ENCODE measurements at regions not wholly inside any gene's neighbourhood (a gene's known extent, or its start where the extent isn't known, plus 50 kb on each side); places are given as distances from the start of the nearest gene placed in this dataset.

DNA sequence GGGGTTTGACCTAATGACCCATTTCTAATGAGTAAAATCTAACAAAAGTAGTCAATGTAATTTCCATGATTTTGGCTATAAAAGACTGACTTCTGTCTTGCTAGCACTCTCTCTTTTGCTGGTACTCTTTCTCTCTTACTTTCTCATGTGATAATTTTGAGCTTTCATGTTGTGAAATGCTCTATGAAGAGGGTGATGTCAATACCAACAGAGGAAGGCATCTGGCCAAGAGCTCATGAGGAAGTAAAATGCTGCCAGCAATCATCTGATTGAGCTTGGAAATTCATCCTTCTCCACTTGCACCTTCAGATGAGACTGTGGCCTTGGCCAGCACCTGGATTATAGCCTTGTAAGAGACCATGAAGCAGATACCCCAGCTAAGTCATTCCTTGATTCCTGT lies 347.7 kb downstream of the HS3ST1 start:
- no peak for ATAC-seq
- H3K36me3 ChIP-seq, result no peaks in the 10 kb centered on the region
- intact Hi-C loops (cut with DNase I; ENCODE audit: low total_unique reads) (no loop called here), in situ Hi-C loops (cut with MboI; ENCODE audit: low sequenced_read_pairs in 4 of 4) (no loop called here)
- no peaks in the 10 kb centered on the region for H3K4me1 ChIP-seq
- H3K27me3 ChIP-seq, result no peaks in the 10 kb centered on the region
- no peak overlapping the region for H3K4me3 ChIP-seq
- no peak for DNase-seq
- TF ChIP-seq POLR2A (IDR thresholded peaks at IDR 0.05) (no peak), CTCF (IDR thresholded peaks at IDR 0.05 in 4 of 5, conservative IDR thresholded peaks at IDR 0.05 in 1 of 5) (no peak)
- H3K27ac ChIP-seq, result no peak overlapping the region
- H3K9me3 ChIP-seq, result no peaks in the 10 kb centered on the region

- no peak for TF ChIP-seq CTCF (IDR thresholded peaks at IDR 0.05 in 4 of 5, conservative IDR thresholded peaks at IDR 0.05 in 1 of 5)
- no peak for TF ChIP-seq POLR2A (IDR thresholded peaks at IDR 0.05)
Observed at GRCh38 chr4:11079171-11079570, 349.5 kb downstream of the HS3ST1 start.

DNA sequence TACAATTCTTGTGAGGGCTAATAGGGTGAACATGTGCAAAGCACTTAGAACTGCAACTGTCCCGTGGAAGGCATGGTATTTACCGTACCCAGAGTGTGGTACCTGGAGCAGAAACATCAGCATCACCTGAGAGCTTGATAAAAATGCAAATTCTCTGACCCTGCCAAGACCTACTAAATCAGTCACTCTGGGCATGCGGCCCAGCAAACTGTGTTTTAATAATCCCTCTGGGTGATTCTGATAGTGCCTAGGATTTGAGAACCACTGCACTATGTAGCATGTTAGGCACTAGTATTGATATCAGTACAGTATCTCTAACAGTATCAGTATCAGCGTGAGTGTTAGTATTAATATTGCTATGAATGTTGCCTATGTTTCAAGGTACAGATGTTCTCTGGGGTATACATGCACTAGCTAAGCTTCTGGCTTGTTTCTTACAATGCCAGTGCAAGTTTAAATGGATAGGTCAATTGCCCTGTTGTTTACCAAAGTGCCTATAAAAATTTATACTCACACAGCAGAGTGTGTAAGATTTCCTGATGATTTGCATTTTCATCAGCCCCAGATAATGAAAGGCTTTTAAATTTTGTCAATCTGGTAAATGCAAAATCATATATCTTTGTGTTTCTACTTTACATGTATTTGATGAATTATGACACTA lies 354.0 kb downstream of the HS3ST1 start:
- H3K4me3 ChIP-seq, result no peak overlapping the region
- no peak for TF ChIP-seq CTCF (IDR thresholded peaks at IDR 0.05 in 4 of 5, conservative IDR thresholded peaks at IDR 0.05 in 1 of 5)
- no peak for TF ChIP-seq POLR2A (IDR thresholded peaks at IDR 0.05)
- H3K27ac ChIP-seq, result no peak overlapping the region
- ATAC-seq (no peak), DNase-seq (no peak)
- H3K36me3 ChIP-seq, result no peaks in the 10 kb centered on the region
- in situ Hi-C loops (cut with MboI; ENCODE audit: low sequenced_read_pairs in 4 of 4) (no loop called here), intact Hi-C loops (cut with DNase I; ENCODE audit: low total_unique reads) (no loop called here)
- no peaks in the 10 kb centered on the region for H3K9me3 ChIP-seq
- no peaks in the 10 kb centered on the region for H3K4me1 ChIP-seq
- no peaks in the 10 kb centered on the region for H3K27me3 ChIP-seq

More at GRCh38 chr4:11079171-11079570, 349.5 kb downstream of the HS3ST1 start:
- no peaks in the 10 kb centered on the region for H3K36me3 ChIP-seq
- intact Hi-C loops (cut with DNase I; ENCODE audit: low total_unique reads) (no loop called here), in situ Hi-C loops (cut with MboI; ENCODE audit: low sequenced_read_pairs in 4 of 4) (no loop called here)
- DNase-seq, result no peak
- H3K9me3 ChIP-seq, result no peaks in the 10 kb centered on the region
- H3K27me3 ChIP-seq, result no peaks in the 10 kb centered on the region
- peak in 1 of 2 donors; percentile 45 for ATAC-seq
- H3K4me1 ChIP-seq, result no peaks in the 10 kb centered on the region
- H3K27ac ChIP-seq, result no peak overlapping the region
- no peak overlapping the region for H3K4me3 ChIP-seq

DNA sequence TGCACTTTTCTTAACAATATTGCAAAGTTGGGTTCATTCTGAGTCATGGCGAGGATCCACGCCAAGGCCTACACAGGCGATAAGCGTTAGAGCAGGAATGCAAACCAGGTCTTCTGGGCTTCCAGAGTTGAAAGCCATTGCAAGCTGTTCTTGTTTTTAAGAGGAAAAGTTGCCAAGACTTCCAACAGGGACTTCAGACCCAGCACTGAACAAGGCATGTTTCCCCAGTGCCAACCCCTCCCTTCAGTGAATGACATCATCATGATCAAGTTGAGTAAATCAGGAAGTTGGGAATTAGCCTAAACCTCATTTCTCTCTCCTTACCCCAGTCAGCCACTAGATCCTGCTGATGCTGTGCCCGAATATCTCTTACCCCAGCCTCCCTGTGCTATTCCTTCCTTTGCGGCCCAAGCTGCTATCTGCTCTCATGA lies 355.1 kb downstream of the HS3ST1 start:
- in situ Hi-C loops (cut with MboI; ENCODE audit: low sequenced_read_pairs in 4 of 4) (no loop called here), intact Hi-C loops (cut with DNase I; ENCODE audit: low total_unique reads) (no loop called here)
- H3K9me3 ChIP-seq, result no peaks in the 10 kb centered on the region
- ATAC-seq (peak; percentile 50 to 61), DNase-seq (peak; percentile 8 to 50)
- H3K4me3 ChIP-seq, result no peak overlapping the region
- no peaks in the 10 kb centered on the region for H3K36me3 ChIP-seq
- no peak overlapping the region for H3K27ac ChIP-seq
- H3K27me3 ChIP-seq, result no peaks in the 10 kb centered on the region
- no peaks in the 10 kb centered on the region for H3K4me1 ChIP-seq
- TF ChIP-seq CTCF (IDR thresholded peaks at IDR 0.05 in 4 of 5, conservative IDR thresholded peaks at IDR 0.05 in 1 of 5) (no peak), POLR2A (IDR thresholded peaks at IDR 0.05) (no peak)

DNA sequence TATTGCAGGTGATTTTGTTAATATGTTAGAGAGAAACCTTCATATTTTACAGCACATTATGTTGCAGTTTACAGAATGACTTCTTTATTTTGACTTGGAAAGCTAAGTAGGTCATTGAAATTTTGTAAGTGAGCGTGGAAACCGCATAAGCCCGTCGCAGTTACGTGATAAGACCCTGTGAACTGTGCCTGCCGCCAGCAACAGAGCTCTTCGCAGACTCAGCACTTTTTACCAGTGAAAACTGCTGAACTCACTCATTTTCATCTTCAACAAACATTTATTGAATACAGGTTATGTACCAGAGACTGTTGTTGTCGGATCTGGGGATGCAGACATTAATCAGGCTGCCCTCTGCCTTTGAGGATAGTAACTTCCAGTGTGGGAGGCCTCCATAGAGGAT lies 355.7 kb downstream of the HS3ST1 start:
- no peak for TF ChIP-seq CTCF (IDR thresholded peaks at IDR 0.05 in 4 of 5, conservative IDR thresholded peaks at IDR 0.05 in 1 of 5)
- no peak for TF ChIP-seq POLR2A (IDR thresholded peaks at IDR 0.05)
- DNase-seq (no peak), ATAC-seq (no peak)
- H3K27me3 ChIP-seq, result no peaks in the 10 kb centered on the region
- no peak overlapping the region for H3K4me3 ChIP-seq
- H3K27ac ChIP-seq, result no peak overlapping the region
- H3K9me3 ChIP-seq, result no peaks in the 10 kb centered on the region
- H3K36me3 ChIP-seq, result no peaks in the 10 kb centered on the region
- in situ Hi-C loops (cut with MboI; ENCODE audit: low sequenced_read_pairs in 4 of 4), result no loop called here
- intact Hi-C loops (cut with DNase I; ENCODE audit: low total_unique reads), result no loop called here
- no peaks in the 10 kb centered on the region for H3K4me1 ChIP-seq

Measured in gastrocnemius medialis (tissue), 4 donors.